PFSK-1 (cell line): ENCODE measurements at regions not wholly inside any gene's neighbourhood (a gene's known extent, or its start where the extent isn't known, plus 50 kb on each side); places are given as distances from the start of the nearest gene placed in this dataset.

Experiments
- POLR2AphosphoS5 ChIP-seq: IDR thresholded peaks from 2 replicates; pipeline ENCODE4 v1.6.1; 2012; ENCODE audit warnings: low read depth, mild to moderate bottlenecking, control low read depth, low read length, moderate library complexity
- TAF1 ChIP-seq: IDR thresholded peaks from 2 replicates; pipeline ENCODE4 v1.6.1; 2012; ENCODE audit warnings: low read length, control low read depth, borderline replicate concordance; ENCODE audit not compliant: insufficient read depth
- TF ChIP-seq, protein P1 (sequence below), 2 experiments: IDR thresholded peaks; 2 replicates each; pipeline versions ENCODE4 v1.6.1 to v1.8.0; 2011 to 2012; ENCODE audit warnings: low read depth in 2 of 2, low read length in 2 of 2, control low read depth in 1 of 2, inconsistent platforms in 1 of 2, mild to moderate bottlenecking in 1 of 2, moderate library complexity in 1 of 2; ENCODE audit not compliant: insufficient read depth in 1 of 2

- TF ChIP-seq TAF1 (no peak), POLR2AphosphoS5 (no peak)
- TF ChIP-seq, protein P1, sequence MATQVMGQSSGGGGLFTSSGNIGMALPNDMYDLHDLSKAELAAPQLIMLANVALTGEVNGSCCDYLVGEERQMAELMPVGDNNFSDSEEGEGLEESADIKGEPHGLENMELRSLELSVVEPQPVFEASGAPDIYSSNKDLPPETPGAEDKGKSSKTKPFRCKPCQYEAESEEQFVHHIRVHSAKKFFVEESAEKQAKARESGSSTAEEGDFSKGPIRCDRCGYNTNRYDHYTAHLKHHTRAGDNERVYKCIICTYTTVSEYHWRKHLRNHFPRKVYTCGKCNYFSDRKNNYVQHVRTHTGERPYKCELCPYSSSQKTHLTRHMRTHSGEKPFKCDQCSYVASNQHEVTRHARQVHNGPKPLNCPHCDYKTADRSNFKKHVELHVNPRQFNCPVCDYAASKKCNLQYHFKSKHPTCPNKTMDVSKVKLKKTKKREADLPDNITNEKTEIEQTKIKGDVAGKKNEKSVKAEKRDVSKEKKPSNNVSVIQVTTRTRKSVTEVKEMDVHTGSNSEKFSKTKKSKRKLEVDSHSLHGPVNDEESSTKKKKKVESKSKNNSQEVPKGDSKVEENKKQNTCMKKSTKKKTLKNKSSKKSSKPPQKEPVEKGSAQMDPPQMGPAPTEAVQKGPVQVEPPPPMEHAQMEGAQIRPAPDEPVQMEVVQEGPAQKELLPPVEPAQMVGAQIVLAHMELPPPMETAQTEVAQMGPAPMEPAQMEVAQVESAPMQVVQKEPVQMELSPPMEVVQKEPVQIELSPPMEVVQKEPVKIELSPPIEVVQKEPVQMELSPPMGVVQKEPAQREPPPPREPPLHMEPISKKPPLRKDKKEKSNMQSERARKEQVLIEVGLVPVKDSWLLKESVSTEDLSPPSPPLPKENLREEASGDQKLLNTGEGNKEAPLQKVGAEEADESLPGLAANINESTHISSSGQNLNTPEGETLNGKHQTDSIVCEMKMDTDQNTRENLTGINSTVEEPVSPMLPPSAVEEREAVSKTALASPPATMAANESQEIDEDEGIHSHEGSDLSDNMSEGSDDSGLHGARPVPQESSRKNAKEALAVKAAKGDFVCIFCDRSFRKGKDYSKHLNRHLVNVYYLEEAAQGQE (IDR thresholded peaks at IDR 0.05; ENCODE audit: insufficient read depth in 1 of 2, low read depth in 2 of 2, low read length in 2 of 2), result no peak
Measured at GRCh38 chr18:28952339-28952738, 775.4 kb upstream of the CDH2 start.
